PC-9 (cell line): ENCODE measurements at regions not wholly inside any gene's neighbourhood (a gene's known extent, or its start where the extent isn't known, plus 50 kb on each side); places are given as distances from the start of the nearest gene placed in this dataset.

Experiments
- BruUV-seq: library from RNA; stranded (reverse); fragments of 400-500 nt; replicated peaks from 2 replicates; lab custom pipeline; 2021; lab: Mats Ljungman, UMichigan
- CTCF ChIA-PET: fragments of 300-600 bp; sonication (Branson Sonifier 250); formaldehyde crosslinking; loops from one replicate; lab custom pipeline; 2022; ENCODE audit warnings: antibody characterized with exemption; lab: Charles Lee
- POLR2A ChIA-PET: fragments of 300-600 bp; sonication (Branson Sonifier 250); formaldehyde crosslinking; loops from one replicate; lab custom pipeline; 2022; ENCODE audit warnings: antibody characterized with exemption; ENCODE audit not compliant: unreplicated experiment; lab: Charles Lee
- DNase-seq, 2 experiments: peaks; one replicate each; pipeline versions ENCODE4 v3.0.0 to v3.0.0-alpha.2; 2015 to 2022; ENCODE audit warnings: mixed read lengths in 1 of 2
- H2AFZ ChIP-seq: fragments of 200-600 bp; sonication (generic); 2 replicates; pipeline ENCODE4 v1.8.1; 2017; ENCODE audit warnings: antibody characterized with exemption
- H3F3A ChIP-seq: fragments of 200-600 bp; sonication (generic); 2 replicates; pipeline ENCODE4 v1.8.1; 2017; ENCODE audit warnings: antibody characterized with exemption, mild to moderate bottlenecking, low read depth; ENCODE audit not compliant: insufficient read depth
- H3K27ac ChIP-seq: fragments of 200-600 bp; sonication (generic); 2 replicates; pipeline ENCODE4 v1.6.1; 2016; ENCODE audit warnings: mixed run types
- H3K27me3 ChIP-seq: fragments of 200-600 bp; sonication (generic); 2 replicates; pipeline ENCODE4 v1.6.1; 2016; ENCODE audit warnings: low read depth, mixed run types; ENCODE audit not compliant: insufficient read depth
- H3K36me3 ChIP-seq: fragments of 200-600 bp; sonication (generic); 2 replicates; pipeline ENCODE4 v1.6.1; 2016; ENCODE audit warnings: low read depth, mixed run types
- H3K4me1 ChIP-seq: fragments of 200-600 bp; sonication (generic); replicated peaks from 2 replicates; pipeline ENCODE4 v1.6.1; 2016; ENCODE audit warnings: mixed run types; ENCODE audit not compliant: insufficient read depth
- H3K4me2 ChIP-seq: fragments of 200-600 bp; sonication (generic); 2 replicates; pipeline ENCODE4 v1.6.1; 2017; ENCODE audit warnings: mixed run types
- H3K4me3 ChIP-seq: fragments of 200-600 bp; sonication (generic); 2 replicates; pipeline ENCODE4 v1.6.1; 2016; ENCODE audit warnings: mixed run types
- H3K79me2 ChIP-seq: fragments of 200-600 bp; sonication (generic); 2 replicates; pipeline ENCODE4 v1.6.1; 2017; ENCODE audit warnings: low read depth, mixed run types
- H3K9me2 ChIP-seq: fragments of 200-600 bp; sonication (generic); 2 replicates; pipeline ENCODE4 v1.8.1; 2017; ENCODE audit warnings: mild to moderate bottlenecking; ENCODE audit not compliant: insufficient read depth
- H3K9me3 ChIP-seq: fragments of 200-600 bp; sonication (generic); 2 replicates; pipeline ENCODE4 v1.8.1; 2016; ENCODE audit warnings: low read depth; ENCODE audit not compliant: insufficient read depth
- H4K20me1 ChIP-seq: fragments of 200-600 bp; sonication (generic); 2 replicates; pipeline ENCODE4 v1.8.1; 2017; ENCODE audit not compliant: insufficient read depth
- CTCF ChIP-seq: fragments of 200-600 bp; sonication (generic); conservative IDR thresholded peaks from 2 replicates; pipeline ENCODE4 v1.6.1; 2017; ENCODE audit warnings: mixed run types, antibody characterized with exemption, mild to moderate bottlenecking, moderate library complexity
- EZH2 ChIP-seq: fragments of 200-600 bp; sonication (generic); IDR thresholded peaks from 2 replicates; pipeline ENCODE4 v1.8.0; 2017; ENCODE audit warnings: antibody characterized with exemption, low read depth
- intact Hi-C: fragments of 100-400 bp; cut with micrococcal nuclease; formaldehyde crosslinking; loops from one replicate; pipeline ENCODE4 v1.10.0; 2022; ENCODE audit not compliant: unreplicated experiment

- no peaks in the 10 kb centered on the region for H3K9me2 ChIP-seq
- no peak overlapping the region for H3K4me3 ChIP-seq
- no peaks in the 10 kb centered on the region for H3F3A ChIP-seq
- ChIA-PET CTCF (no interaction called here), POLR2A (no interaction called here)
- H3K79me2 ChIP-seq: no peaks in the 10 kb centered on the region
- H3K9me3 ChIP-seq: no peaks in the 10 kb centered on the region
- H3K27ac ChIP-seq: no peak overlapping the region
- peaks cover 32% of the 10 kb centered on the region for H3K27me3 ChIP-seq
- no peak overlapping the region for H2AFZ ChIP-seq
- H3K4me1 ChIP-seq: no peaks in the 10 kb centered on the region
- TF ChIP-seq CTCF: no peak
- TF ChIP-seq EZH2: no peak
- intact Hi-C loops: loop anchor here (10.0 kb wide), 2 partner anchors 265 to 975 kb away; no protein-coding TSS in a partner anchor
- no peak for DNase-seq
- H3K4me2 ChIP-seq: no peak overlapping the region
- H3K36me3 ChIP-seq: no peaks in the 10 kb centered on the region
- H4K20me1 ChIP-seq: no peaks in the 10 kb centered on the region; the same call in 1 of the 2 replicates
- no TSS peak for BruUV-seq
Measured at GRCh38 chr2:175679728-175680127, 322.3 kb downstream of the LNPK start.

- no peaks in the 10 kb centered on the region for H3K36me3 ChIP-seq
- H4K20me1 ChIP-seq: no peaks in the 10 kb centered on the region; the same call in 1 of the 2 replicates
- no peak overlapping the region for H3K27ac ChIP-seq
- intact Hi-C loops: no loop called here
- no peak overlapping the region for H3K4me3 ChIP-seq
- H3K27me3 ChIP-seq: peaks cover 30% of the 10 kb centered on the region
- DNase-seq: no peak
- ChIA-PET POLR2A (no interaction called here), CTCF (no interaction called here)
- H3K9me2 ChIP-seq: no peaks in the 10 kb centered on the region
- no peaks in the 10 kb centered on the region for H3F3A ChIP-seq
- no TSS peak for BruUV-seq
- no peaks in the 10 kb centered on the region for H3K9me3 ChIP-seq
- no peaks in the 10 kb centered on the region for H3K79me2 ChIP-seq
- H3K4me2 ChIP-seq: no peak overlapping the region
- no peak for TF ChIP-seq EZH2
- no peak for TF ChIP-seq CTCF
- H3K4me1 ChIP-seq: no peaks in the 10 kb centered on the region
- no peak overlapping the region for H2AFZ ChIP-seq
Measured at GRCh38 chr2:175679231-175679630, 322.8 kb downstream of the LNPK start.

GRCh38 chr2:175677880-175678279, 324.2 kb downstream of the LNPK start:
- intact Hi-C loops: no loop called here
- TF ChIP-seq CTCF: no peak
- no peak for TF ChIP-seq EZH2
- POLR2A ChIA-PET: no interaction called here
- Histone ChIP-seq H3K27me3 (peaks cover 24% of the 10 kb centered on the region), H3K4me1 (no peaks in the 10 kb centered on the region), H2AFZ (no peak overlapping the region), H3K27ac (no peak overlapping the region), H3K9me3 (no peaks in the 10 kb centered on the region), H3K9me2 (no peaks in the 10 kb centered on the region), H3K4me2 (no peak overlapping the region), H4K20me1 (no peaks in the 10 kb centered on the region; the same call in 1 of the 2 replicates), H3K36me3 (no peaks in the 10 kb centered on the region), H3K79me2 (no peaks in the 10 kb centered on the region), H3K4me3 (no peak overlapping the region), H3F3A (no peaks in the 10 kb centered on the region)
- no peak for DNase-seq
- CTCF ChIA-PET: no interaction called here
- no TSS peak for BruUV-seq
